Epithelial cell of proximal tubule (primary cell): ENCODE measurements at regions not wholly inside any gene's neighbourhood (a gene's known extent, or its start where the extent isn't known, plus 50 kb on each side); places are given as distances from the start of the nearest gene placed in this dataset.

Source experiments
- DNase-seq: peaks from one replicate; pipeline ENCODE4 v3.0.0-alpha.2; 2011; ENCODE audit warnings: low read depth
- H3K4me3 ChIP-seq: 2 replicates; pipeline ENCODE4 v1.5.1; 2011; ENCODE audit warnings: low read depth, mild to moderate bottlenecking, low read length
- CTCF ChIP-seq: conservative IDR thresholded peaks from 2 replicates; pipeline ENCODE4 v1.5.1; 2012; ENCODE audit warnings: low read depth, mild to moderate bottlenecking, low read length

GRCh38 chr5:12193536-12193935, 289.3 kb upstream of the CTNND2 start:
- no peak for DNase-seq
- H3K4me3 ChIP-seq, result no peak overlapping the region
- TF ChIP-seq CTCF, result no peak

GRCh38 chr5:12183003-12183402, 278.8 kb upstream of the CTNND2 start:
- no peak for DNase-seq
- TF ChIP-seq CTCF, result no peak
- H3K4me3 ChIP-seq, result no peak overlapping the region

- no peak for TF ChIP-seq CTCF
- H3K4me3 ChIP-seq, result no peak overlapping the region
- no peak for DNase-seq
These were observed 273.6 kb upstream of the CTNND2 start for GRCh38 chr5:12177851-12178250.

GRCh38 chr5:12177225-12177624, 273.0 kb upstream of the CTNND2 start:
- DNase-seq, result no peak
- no peak overlapping the region for H3K4me3 ChIP-seq
- no peak for TF ChIP-seq CTCF

GRCh38 chr5:12175914-12176585, 271.8 kb upstream of the CTNND2 start:
- TF ChIP-seq CTCF, result no peak
- H3K4me3 ChIP-seq, result no peak overlapping the region
- no peak for DNase-seq

- no peak overlapping the region for H3K4me3 ChIP-seq
- DNase-seq, result no peak
- no peak for TF ChIP-seq CTCF
These were observed 270.5 kb upstream of the CTNND2 start for GRCh38 chr5:12174734-12175133.

GRCh38 chr5:12169536-12169935, 265.3 kb upstream of the CTNND2 start:
- DNase-seq, result no peak
- TF ChIP-seq CTCF, result no peak
- H3K4me3 ChIP-seq, result no peak overlapping the region
